Stimulated activated CD8-positive, alpha-beta memory T cell treated with anti-CD3 and anti-CD28 coated beads, Interleukin-2, amount 100 ng/mL, for 1 hour (primary cell): ENCODE measurements at regions not wholly inside any gene's neighbourhood (a gene's known extent, or its start where the extent isn't known, plus 50 kb on each side); places are given as distances from the start of the nearest gene placed in this dataset.

ENCODE experiments used
- DNase-seq, 2 donors: peaks; one replicate each; pipeline ENCODE4 v3.0.0-alpha.2; 2020; ENCODE audit warnings: low read depth in 2 of 2

DNA sequence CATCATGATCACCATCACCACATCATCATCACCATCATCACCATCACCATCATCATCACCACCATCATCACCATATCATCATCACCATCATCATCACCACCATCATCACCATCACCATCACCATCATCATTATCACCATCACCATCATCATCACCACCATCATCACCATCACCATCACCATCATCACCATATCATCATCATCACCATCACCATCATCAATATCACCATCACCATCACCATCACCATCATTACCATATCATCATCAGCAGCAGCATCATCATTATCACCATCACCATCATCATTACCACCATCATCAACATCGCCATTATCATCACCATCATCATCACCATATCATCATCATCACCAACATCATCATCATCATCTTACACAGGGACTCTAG lies 351.1 kb downstream of the MIAT start:
- DNase-seq, result no peak

DNA sequence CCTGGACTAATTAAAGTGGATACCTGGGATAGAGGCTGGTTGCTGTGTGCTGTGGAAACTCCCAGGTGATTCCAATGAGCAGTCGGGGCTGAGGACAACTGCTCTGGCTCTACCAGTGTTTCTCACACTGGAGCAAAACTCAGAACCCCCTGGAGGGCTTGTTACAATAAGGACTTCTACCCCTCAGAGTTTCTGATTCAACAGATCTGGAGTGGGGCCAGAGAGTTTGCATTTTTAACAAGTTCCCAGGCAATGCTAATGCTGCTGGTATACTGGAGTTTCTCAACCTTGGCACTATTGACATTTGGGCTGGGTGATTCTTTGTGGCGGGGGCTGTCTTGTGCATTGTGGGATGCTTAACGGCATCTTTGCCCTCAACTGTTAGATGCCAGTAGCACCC lies 353.7 kb downstream of the MIAT start:
- DNase-seq, result no peak

DNA sequence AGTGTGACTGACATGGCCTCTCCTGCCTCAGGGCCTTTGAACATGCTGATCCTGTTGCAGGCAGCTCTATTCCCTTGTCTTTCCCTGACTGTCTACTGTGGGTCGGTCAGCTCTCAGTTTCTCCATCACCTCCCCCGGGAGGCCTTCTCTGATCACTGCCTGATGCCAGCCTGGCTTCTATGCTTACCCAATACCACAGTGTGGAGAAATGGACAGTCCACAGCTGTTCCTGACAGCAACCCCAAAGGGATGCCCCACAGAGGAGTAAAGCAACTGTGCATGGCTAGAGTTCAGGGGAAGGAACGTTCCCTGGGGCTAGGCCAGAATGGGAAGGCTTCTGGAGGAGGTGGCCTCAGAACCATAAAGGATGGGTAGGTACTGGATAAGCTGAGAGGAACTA lies 354.3 kb downstream of the MIAT start:
- DNase-seq, result no peak

DNA sequence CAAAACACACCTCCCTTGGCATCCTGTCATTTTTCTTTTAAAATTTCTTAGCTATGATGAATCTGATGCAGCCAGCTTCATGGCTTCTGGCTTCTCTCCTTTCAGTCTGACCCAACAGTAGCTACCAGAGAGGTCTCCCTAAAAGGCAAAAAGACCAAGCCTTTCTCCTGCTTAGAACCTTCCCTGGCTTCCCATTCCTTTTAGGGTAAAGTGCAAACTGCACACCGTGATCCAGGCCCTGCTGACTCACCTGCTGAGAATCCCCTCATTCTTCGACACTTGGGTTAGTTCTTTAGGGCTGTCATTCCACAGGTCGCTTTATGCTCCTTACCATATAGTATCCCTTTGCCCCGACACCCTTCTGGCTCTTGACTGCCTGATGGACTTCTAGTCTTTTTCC lies 362.4 kb downstream of the MIAT start:
- no peak for DNase-seq

DNA sequence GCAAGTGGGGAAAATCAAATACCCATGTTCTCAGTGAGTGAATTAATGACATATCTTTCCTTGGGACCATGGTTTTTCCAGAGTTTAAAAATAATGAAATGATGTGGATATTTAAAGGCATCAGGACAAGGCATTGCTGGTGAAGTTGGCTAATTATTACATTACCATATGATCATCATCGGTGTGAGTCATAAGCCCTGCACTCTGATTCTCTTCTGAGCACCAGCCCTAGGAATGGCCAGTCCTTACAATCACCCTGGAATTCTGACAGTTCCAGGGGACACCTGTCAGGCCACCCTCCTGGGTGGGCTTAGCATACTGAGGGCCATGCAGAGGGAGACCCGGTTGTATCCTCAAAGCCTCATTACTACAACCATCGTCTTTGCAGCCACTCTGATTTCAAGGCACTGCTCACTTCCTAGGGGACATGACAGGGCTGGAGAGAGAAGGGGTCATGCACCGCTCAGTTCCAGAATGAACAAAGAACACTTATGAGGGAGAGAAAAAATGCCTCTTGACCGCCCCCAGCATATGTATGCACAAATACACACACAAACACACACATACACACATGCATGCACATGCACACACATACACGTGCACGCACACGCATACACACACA lies 365.0 kb downstream of the MIAT start:
- no peak for DNase-seq

DNA sequence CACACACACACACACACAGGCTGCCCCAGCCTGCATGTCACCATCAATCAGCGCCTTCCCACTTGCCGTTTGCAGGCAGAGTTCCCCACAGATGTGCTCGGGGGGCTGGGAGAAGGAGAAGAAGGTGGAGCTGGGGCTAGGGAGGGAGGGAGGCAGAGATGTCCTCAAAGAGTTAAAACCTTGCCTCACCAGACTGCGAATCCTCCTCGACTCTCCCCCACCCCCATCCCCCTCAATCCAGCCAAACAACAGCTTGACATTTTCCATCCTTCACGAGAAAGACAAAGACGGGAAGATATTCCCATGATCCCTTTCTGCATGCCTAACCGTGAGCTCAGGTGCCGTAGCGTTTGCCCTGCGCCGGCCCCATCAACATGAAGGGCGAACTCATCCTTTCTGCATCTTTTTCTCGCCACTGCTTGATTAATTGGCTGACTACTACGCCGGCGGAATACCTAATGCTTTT lies 365.5 kb downstream of the MIAT start:
- DNase-seq, result no peak

DNA sequence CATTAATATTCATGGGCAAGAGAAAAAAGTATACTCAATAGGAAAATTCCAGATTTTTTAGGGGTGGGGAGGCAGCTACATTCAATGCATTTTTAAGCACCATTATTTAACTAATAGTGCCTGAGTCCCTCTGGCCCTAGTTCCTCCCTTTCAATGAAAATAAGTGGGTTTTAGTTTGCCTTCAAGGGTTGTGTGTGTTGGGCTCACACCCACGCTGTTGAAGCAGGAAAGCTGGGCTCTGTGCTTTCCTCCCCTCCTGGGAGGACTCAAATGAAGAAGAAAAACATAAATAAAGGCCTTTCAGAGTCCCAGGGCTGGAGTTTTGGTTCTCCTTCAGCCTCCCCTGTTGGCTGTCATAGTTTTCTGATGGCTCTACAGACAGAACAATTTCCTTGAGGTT lies 366.2 kb downstream of the MIAT start:
- DNase-seq, result no peak

DNA sequence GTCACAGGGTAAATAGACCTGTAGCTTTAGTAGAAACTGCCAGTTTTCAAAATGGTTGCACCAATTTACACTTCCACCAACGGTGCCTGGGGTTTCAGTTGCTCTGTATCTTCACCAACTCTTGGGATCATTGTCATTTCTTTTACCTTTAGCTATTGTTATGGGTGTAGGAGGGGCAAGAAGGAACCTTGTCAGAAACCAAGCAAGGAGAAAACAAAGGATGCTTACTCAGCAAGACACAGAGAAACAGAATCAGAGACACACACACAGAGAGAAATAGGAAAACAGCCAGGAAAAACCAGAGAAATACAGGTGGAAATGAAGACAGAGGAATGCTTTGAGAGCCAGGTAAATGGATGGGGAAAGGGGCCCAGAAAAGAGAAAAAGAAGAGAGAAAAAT lies 367.6 kb downstream of the MIAT start:
- no peak for DNase-seq

DNA sequence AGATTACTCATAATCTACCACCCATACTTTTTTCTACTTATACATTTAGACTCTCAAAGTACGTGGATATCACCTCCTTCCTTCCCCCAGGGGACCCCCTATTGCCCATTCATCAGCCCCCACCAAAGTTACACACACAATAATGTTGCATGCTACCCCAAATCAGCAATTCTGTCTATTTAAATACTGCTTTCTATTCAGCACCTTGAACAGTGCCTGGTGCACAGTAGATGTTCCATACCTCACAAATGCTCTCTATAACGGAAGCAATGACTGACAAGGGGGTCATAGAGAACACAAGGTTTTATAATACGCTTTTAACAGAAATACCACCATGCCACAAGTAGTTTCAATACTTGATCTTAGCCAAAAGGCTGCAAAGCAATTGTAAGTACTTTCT lies 370.7 kb downstream of the MIAT start:
- no peak for DNase-seq

DNA sequence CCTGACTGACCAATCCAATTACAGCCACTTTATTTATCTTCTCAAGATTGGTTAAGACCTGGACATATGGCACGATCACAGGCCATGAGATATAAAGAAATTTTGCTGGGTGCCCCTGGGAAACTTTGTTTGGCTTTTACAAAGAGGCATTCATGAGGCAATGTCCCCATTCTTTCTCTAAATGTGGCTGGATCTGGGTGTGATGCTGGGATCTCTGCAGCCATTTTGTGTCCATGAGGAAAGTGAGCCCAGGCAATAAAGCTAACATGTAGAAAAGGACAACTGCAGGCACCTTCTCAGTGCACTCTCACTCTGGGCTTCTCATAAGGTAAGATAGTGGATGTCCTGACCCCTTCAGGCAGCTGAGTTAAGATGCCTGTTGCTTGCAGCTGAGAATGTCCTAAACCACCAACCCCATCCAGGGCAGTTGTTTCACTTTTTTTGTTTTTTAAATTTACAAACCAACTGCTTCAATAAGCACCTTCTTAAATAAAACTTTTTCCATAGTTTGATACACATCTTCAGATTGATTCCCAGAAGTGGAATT lies 372.3 kb downstream of the MIAT start:
- no peak for DNase-seq

DNA sequence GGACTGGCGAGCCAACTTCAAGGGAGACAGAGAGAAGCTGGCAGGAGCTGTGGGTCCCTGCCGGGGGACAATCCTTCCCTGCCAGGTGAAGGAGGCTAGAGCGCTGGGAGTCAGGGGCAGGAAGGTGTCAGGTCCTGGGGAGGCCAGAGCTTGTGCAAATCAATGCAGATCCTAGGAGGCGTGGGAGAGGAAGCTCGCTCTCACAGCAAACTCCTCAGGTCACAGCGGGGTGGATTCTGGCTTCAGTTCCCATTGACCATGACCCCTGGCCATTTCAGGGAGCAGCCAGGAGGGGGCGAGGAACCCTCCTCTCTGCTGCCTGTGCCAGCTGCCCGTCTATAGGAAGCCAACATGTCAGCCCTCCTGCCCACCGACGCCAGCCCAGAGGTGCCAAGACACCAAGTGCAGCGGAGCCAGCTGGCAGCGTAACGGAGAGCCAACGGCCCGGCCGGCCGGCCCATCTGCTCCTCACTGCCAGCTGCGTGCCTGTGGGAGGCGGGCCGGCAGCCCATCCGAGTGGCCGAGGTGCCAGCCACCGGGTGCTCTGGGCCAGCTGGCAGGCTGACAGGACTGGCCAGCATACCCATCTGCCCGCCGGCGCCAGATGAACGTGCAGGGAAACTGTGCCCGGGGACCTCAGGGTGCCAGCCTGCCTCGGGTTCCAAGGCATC lies 374.8 kb downstream of the MIAT start:
- no peak for DNase-seq

DNA sequence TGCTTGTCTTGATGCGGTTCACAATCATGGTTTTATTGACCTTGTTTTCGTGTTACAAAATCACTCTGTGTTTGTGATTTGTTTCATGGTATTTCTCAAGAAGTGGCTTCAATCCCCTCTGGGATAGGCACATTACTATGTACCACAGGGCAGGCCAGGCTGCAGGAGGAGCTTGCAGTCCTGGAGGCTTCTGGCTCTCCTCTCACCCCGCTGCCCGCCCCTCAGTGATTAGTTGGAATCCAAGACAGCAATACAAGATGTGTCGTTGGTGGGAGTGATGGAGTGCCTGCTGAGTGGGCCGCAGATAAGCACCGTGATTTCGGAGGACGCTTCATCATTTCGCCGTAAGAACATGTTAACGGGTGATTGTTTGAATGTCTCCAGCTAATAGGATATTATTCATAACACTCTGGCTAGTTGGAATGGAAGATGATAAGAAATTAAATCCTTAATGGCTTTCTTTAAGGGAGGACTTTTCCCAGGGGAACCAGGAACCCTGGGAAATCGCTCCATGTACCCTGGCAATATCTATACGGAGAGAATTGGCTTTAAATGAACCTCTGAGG lies 384.4 kb downstream of the MIAT start:
- no peak for DNase-seq

DNA sequence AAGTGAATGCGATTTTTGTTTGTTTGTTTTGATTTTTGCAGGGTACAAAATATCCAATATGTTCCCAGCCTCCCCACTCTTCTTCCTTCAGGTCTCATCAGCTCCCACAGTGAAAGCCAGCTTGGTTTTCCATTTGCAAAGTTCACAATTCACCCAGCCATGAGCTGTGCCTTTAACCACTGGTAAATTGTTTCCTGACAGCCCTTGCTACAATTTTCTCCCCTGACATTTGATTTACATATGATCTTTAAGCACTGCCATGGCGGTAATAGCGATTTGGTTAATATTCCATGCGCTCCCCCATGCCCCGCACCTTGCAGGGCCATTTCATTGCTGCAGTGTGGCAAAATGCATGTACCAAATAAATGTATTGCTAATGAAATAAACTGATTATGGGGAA lies 385.9 kb downstream of the MIAT start:
- DNase-seq, result no peak

DNA sequence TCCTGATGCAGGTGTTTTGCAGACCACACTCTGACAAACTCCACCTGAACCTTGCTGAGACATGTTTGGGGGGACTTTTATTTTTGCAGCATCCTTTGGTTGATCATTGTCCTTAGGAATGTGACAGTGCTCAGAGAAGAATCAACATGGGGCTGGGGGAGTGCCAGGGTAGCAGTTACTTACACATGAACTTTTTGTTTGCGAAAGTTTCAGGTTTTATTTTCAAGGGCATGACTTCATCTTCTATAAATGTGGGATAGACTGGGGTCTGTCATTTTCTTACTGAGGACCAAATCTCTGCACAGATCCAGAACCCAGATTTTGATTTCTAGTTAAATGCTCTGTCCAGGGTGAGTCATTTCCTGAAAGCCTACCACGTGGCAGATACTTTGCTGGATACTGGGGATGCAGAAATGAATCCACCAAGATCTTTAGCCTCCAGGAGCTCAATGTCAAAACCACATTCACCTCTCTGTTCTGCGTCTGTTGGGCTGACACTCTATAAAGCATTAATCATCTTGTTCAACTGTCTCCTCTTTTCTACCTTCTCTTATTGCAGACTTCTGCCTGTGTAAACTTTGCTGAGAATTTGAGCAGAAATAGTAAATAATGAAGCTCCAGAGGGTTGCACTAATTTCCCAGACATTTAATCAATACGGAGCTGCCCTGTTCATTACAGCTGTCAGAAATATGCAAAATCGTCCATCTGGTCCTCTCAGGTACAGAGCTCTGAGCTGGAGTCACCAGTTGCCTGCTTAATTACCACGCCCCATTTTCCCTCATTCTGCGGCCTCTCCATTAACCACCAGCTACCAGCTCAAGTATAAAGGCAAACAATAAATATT lies 387.9 kb downstream of the MIAT start:
- DNase-seq, result no peak

DNA sequence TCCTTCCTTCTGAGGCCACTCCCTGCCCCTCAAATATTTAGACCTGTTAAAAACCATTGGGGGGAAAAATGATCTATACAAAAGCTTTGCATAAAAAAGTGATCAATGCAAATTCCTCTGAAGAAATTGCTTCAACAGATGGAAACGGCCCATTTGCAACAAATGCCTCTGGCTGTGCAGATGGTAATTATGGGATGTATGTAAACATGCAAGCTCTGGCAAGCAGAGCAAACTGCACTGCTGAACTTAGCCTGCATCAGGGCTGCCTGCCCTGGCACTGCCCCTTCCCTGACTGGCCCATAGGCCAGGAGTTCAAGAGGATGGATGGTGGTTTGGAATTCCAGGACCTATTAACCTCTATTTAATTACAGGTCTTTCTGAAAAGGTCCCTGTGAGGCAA lies 388.7 kb downstream of the MIAT start:
- no peak for DNase-seq

DNA sequence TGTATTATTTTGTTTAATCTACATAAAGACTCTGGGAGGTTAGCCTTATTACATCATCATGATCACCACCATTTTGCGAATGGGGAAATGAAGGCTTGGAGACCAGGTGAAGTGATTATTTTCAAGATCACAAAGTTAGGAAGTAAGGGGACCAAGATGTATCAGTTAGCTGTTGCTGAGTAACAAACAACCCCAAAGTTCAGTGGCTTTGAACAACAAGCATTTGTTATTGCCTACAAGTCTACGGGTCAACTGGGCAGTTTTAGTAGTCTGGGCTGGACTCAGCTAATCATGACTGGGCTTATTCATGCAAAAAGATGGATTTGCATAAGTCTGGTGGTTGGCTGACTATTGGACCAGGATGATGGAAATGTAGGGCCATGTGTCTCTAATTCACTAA lies 389.2 kb downstream of the MIAT start:
- no peak for DNase-seq

DNA sequence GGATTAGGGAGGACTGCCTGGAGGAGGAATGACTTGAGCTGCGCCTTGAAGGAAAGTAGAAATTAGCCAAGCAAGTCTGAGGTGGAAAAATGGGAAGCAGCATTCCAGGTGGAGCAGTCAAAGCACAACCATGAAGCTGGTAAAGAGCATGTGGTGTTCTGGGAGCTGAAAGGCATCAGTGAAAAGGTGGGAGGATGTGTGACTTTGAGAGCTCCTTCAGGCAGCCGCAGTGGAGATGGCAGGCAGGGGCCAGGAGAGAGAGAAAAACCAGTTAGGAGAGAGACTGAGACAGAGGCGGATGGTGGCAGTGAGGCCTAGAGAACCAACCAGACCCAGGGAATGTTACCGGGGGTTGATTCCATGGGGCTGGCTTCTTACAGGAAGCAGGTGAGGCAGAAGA lies 393.4 kb downstream of the MIAT start:
- DNase-seq, result no peak

DNA sequence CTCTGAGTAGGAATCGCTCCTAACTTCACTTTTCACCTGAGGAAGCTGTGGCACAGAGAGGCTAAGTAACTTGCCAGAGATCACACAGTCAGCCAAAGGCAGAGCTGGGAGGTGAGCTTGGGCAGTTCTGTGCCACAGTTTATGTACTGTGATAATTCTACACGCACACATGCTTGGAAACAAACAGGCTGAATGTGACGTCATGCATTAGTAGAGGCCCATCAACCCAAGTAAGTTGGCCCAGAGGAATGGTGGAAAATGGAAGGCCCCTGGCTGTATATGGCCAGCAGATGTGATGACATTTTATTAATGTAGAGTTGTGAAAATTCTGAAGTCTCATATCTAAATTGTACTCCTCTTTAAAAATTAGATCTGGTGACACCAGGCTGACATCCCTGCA lies 394.0 kb downstream of the MIAT start:
- no peak for DNase-seq

DNA sequence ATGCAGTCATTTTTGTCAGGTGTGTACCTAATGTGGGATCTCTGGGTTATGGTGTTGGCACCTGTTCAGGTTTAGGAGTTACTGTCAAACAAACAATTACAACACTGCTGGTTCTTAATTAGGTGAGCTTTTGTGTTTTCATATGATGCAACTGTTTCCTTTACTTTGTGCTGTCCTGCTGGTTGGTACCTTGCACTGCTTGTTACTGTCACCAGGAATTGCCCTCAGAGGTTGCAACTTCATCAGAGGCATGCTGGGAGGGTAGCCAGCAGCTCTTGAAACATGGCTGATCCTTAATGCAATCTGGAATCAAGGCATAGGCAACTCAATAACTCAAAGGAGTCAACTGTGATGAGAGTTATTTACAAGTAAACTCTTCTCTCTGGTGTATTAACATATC lies 400.3 kb downstream of the MIAT start:
- no peak for DNase-seq

DNA sequence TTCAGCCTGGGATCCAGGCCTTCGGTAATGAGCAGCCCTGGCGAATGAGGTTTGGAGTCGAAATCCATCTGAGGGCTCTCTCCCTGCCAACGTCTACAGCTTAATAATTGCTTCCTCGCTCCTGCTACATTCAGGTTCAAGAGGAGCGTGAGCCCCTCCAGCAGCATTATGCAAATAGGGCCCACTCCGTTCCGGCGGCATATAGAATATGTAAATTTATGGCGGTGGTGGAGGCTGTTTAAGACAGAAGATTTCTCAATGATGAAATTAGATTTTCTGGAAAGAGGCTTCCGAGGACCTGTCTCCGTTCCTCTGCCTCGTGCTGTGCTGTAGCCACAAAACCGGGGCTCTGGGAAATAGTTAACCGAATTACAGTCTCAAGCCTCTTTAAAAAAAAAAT lies 402.8 kb downstream of the MIAT start:
- DNase-seq, result no peak

DNA sequence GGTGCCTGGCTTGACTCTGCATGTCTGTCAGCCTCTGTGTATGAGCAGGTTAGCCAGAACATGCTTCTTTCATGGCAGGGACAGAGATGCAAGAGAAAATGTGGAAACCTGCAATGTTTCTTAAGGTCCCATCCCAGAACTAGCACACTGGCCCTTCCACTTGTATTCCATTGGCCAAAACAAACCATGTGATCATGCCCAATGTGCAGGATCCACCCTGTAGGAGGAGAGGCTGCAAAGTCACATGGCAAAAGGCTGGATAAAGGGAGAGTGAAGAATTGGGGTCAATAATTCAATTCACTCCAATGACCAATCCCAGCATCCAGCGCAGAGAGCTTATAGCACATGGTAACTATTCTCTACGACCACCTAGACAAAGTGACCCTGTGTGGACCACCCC lies 405.5 kb downstream of the MIAT start:
- no peak for DNase-seq

DNA sequence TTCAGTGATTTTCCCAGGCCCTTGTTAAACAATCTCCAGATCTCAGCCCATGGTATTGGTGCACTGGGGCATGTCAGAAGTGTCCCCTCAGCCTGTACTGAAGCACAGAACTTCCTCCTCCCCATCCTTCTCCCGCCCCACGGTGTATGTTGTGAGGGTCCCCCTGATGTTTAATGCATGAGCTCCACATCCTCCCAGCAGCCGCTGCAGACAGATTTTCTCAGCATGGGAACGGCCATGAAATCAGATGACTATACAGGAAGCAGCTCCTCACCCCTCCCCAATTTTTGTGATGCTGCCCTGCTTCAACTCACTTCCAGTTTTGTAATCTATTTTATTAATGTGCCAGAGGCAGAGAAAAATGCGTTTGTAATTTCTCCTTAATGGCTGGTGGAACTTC lies 406.0 kb downstream of the MIAT start:
- no peak for DNase-seq
